SK-N-MC (cell line): ENCODE measurements at regions not wholly inside any gene's neighbourhood (a gene's known extent, or its start where the extent isn't known, plus 50 kb on each side); places are given as distances from the start of the nearest gene placed in this dataset.

ENCODE experiments used
- EZH2 ChIP-seq: fragments of 200-600 bp; sonication (generic); IDR thresholded peaks from one replicate; pipeline ENCODE4 v1.6.1; 2017; ENCODE audit warnings: antibody characterized with exemption
- FOXP2 ChIP-seq: optimal IDR thresholded peaks from 2 replicates; pipeline ENCODE3; 2011; ENCODE audit warnings: mild to moderate bottlenecking, moderate library complexity; ENCODE audit not compliant: insufficient read depth; ENCODE audit errors: extremely low read length, control extremely low read depth
- POLR2AphosphoS5 ChIP-seq: IDR thresholded peaks from 2 replicates; pipeline ENCODE4 v1.6.1; 2012; ENCODE audit warnings: mild to moderate bottlenecking, low read depth, low read length, borderline replicate concordance

GRCh38 chr2:494853-495252, 182.4 kb downstream of the TMEM18 start:
- no peak for TF ChIP-seq POLR2AphosphoS5
- no peak for TF ChIP-seq EZH2
- no peak for TF ChIP-seq FOXP2
